Heart right ventricle (tissue), 16 donors: ENCODE measurements at regions not wholly inside any gene's neighbourhood (a gene's known extent, or its start where the extent isn't known, plus 50 kb on each side); places are given as distances from the start of the nearest gene placed in this dataset.
"Not testable (repeated sequence)": the region's sequence is repeated elsewhere in the genome, so short reads cannot be mapped to it uniquely, and the experiment has no call there.

Experiments
- ATAC-seq, 8 donors: fragments of 200-7000 bp; cut with Tn5 transposase; one replicate each; pipeline ENCODE4 v1.9.1; 2020; ENCODE audit warnings: mild to moderate bottlenecking in 8 of 8, moderate library complexity in 8 of 8, moderate number of reproducible peaks in 1 of 8
- DNase-seq, 2 donors: peaks; one replicate each; pipeline ENCODE4 v3.0.0-alpha.2; 2020
- H3K27ac ChIP-seq, 10 donors: fragments of 200-600 bp; sonication (generic) in 2 of 10; one replicate each; pipeline versions ENCODE4 v1.5.0 to v1.8.0; 2020 to 2022; ENCODE audit warnings: mild to moderate bottlenecking in 3 of 10
- H3K27me3 ChIP-seq, 7 donors: fragments of 200-600 bp; one replicate each; pipeline ENCODE4 v1.8.0; 2021 to 2022; ENCODE audit warnings: mild to moderate bottlenecking in 2 of 7
- H3K36me3 ChIP-seq, 9 donors: fragments of 200-600 bp; sonication (generic) in 1 of 9; one replicate each; pipeline versions ENCODE4 v1.5.0 to v1.8.0; 2020 to 2022; ENCODE audit warnings: mild to moderate bottlenecking in 2 of 9
- H3K4me1 ChIP-seq, 9 donors: fragments of 200-600 bp; sonication (generic) in 1 of 9; one replicate each; pipeline versions ENCODE4 v1.5.0 to v1.8.0; 2020 to 2022; ENCODE audit warnings: mild to moderate bottlenecking in 4 of 9
- H3K4me3 ChIP-seq, 10 donors: fragments of 200-600 bp; sonication (generic) in 2 of 10; one replicate each; pipeline versions ENCODE4 v1.5.0 to v1.8.0; 2020 to 2022; ENCODE audit warnings: mild to moderate bottlenecking in 7 of 10, moderate library complexity in 2 of 10
- H3K9me3 ChIP-seq, 11 donors: fragments of 200-600 bp in 10 of 11; sonication (generic) in 2 of 11; one replicate each; pipeline versions ENCODE4 v1.5.0 to v1.8.0; 2013 to 2022; ENCODE audit warnings: mild to moderate bottlenecking in 2 of 11, control low read depth in 1 of 11, moderate library complexity in 1 of 11
- WGBS, 2 donors: extraction: QIAGEN DNeasy Blood & Tissue Kit; methylation state at CpG; one replicate each; pipeline ENCODE4 v1.1.7; 2013; ENCODE audit warnings: inconsistent platforms in 1 of 2; 5-methylcytosine and 5-hydroxymethylcytosine counted together
- intact Hi-C, 10 donors: fragments of 100-400 bp; cut with DNase I; formaldehyde crosslinking; loops; one replicate each; pipeline versions ENCODE4 v1.11.1 to v1.14.2; 2022
- TF ChIP-seq, protein P1 (sequence below), 9 donors: fragments of 200-600 bp; sonication (generic) in 2 of 9; IDR thresholded peaks; one replicate each; pipeline versions ENCODE4 v1.5.0 to v1.8.0; 2021 to 2022; ENCODE audit warnings: antibody characterized with exemption in 9 of 9, mild to moderate bottlenecking in 5 of 9, moderate library complexity in 1 of 9
- donor health status: Arrhythmogenic right ventricular cardiomyopathy.
- donor health status: ischemic (EF 13 %, LVEDD 7.1; RV severe dilation, severe dysfunction).
- donor health status: healthy with polysubstance abuse.
- donor health status: DM: no; HTN: yes; CAD: no.
- donor health status: DM: no; HTN: no; CAD: no.
- donor health status: ischemic (EF 25% LVEDD 6.9; RV normal size, moderate dysfunction).
- donor health status: ischemic (EF 25% LVEDD 5.7; RV mildly dilated, moderate dysfunction).
- donor health status: healthy.
- donor health status: DM: yes; HTN: yes; CAD: no.
- donor health status: Ischemic cardiomyopathy.
- donor health status: ischemic (EF 35%, LVEDD 5.7; RV mildly dilated, moderate dysfunction).
- donor health status: nonischemic (EF 11% LVEDD 7.7; RV severe dilation, severe dysfunction).
- donor health status: DM: yes; HTN: yes; CAD: no.
- donor health status: PGD.
- donor health status: ischemic (EF 29% LVEDD 5.4; RV normal size, mild dysfunction).
- donor health status: nonischemic (EF 23%, LVEDD 6.1; RV moderate dilation, normal function).

- H3K27me3 ChIP-seq: no peaks in the 10 kb centered on the region
- ATAC-seq (no peak), DNase-seq (no peak)
- no peak overlapping the region for H3K4me3 ChIP-seq
- no peaks in the 10 kb centered on the region for H3K4me1 ChIP-seq
- H3K9me3 ChIP-seq: peaks cover 0 to 5% (median 0%) of the 10 kb centered on the region in 11 donors
- intact Hi-C loops: no loop called here
- 44 to 54% methylated on average over 1 of the region's 1 CpG for WGBS, 2 donors
- TF ChIP-seq, protein P1, sequence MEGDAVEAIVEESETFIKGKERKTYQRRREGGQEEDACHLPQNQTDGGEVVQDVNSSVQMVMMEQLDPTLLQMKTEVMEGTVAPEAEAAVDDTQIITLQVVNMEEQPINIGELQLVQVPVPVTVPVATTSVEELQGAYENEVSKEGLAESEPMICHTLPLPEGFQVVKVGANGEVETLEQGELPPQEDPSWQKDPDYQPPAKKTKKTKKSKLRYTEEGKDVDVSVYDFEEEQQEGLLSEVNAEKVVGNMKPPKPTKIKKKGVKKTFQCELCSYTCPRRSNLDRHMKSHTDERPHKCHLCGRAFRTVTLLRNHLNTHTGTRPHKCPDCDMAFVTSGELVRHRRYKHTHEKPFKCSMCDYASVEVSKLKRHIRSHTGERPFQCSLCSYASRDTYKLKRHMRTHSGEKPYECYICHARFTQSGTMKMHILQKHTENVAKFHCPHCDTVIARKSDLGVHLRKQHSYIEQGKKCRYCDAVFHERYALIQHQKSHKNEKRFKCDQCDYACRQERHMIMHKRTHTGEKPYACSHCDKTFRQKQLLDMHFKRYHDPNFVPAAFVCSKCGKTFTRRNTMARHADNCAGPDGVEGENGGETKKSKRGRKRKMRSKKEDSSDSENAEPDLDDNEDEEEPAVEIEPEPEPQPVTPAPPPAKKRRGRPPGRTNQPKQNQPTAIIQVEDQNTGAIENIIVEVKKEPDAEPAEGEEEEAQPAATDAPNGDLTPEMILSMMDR (IDR thresholded peaks at IDR 0.05): no peak
- no peaks in the 10 kb centered on the region for H3K36me3 ChIP-seq
- H3K27ac ChIP-seq: no peak overlapping the region
Observed at GRCh38 chr6:65988006-65988405, 281.0 kb upstream of the EYS start.

DNA sequence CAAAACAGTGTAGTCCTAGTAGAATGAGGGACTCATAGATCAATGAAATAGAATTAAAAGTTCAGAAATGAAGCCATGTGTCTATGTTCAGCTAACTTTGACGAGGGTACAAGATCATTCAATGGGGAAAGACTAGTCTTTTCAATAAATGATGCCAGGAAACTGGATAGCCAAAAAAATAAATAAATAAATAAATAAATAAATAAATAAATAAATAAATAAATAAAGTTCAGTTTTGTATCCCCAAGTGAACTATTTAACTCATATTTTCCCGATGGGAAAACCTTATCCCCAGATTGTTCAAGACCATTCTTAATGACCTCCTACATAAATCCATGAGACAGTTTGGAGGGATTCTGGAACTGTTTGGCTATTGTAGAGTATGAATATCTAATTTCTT, 277.1 kb upstream of the EYS start:
- intact Hi-C loops: no loop called here
- no peak for DNase-seq
- ATAC-seq: no peak
- TF ChIP-seq, protein P1 (IDR thresholded peaks at IDR 0.05): no peak
- Histone ChIP-seq H3K36me3 (no peaks in the 10 kb centered on the region), H3K4me3 (no peak overlapping the region), H3K27me3 (no peaks in the 10 kb centered on the region), H3K27ac (no peak overlapping the region), H3K9me3 (peaks cover 0 to 12% (median 0%) of the 10 kb centered on the region in 11 donors), H3K4me1 (no peaks in the 10 kb centered on the region)
- 92 to 93% methylated on average over 2 of the region's 2 CpGs for WGBS, 2 donors

GRCh38 chr6:65979120-65979519, 272.1 kb upstream of the EYS start:
- ATAC-seq: no peak
- H3K9me3 ChIP-seq: peaks cover 0 to 17% (median 0%) of the 10 kb centered on the region in 11 donors
- H3K4me1 ChIP-seq: no peaks in the 10 kb centered on the region
- H3K4me3 ChIP-seq: no peak overlapping the region
- no peaks in the 10 kb centered on the region for H3K36me3 ChIP-seq
- no peaks in the 10 kb centered on the region for H3K27me3 ChIP-seq
- intact Hi-C loops: no loop called here
- 54 to 59% methylated on average over 2 of the region's 2 CpGs for WGBS, 2 donors
- H3K27ac ChIP-seq: no peak overlapping the region
- DNase-seq: no peak
- TF ChIP-seq, protein P1 (IDR thresholded peaks at IDR 0.05): no peak

- WGBS, 2 donors: 84 to 87% methylated on average over 9 of the region's 9 CpGs
Observed at GRCh38 chr6:65971252-65971651, 264.2 kb upstream of the EYS start.

DNA sequence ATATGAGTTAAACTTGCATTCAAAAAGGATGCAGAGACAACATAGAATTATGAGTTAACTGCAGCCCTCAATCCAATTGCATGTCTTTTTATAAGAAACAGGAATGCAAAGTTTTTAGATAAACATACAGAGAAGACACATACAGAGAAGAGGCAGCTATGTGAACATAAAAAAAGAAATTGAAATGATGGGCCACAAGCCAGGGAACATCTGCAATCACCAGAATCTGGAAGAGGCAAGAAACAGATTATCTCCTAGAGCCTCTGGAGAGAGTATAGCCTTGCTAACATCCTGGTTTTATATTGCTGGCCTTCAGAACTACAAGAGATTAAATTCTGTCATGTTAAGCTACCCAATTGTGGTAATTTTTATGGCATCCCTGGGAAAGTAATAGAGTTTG, 257.2 kb upstream of the EYS start:
- Histone ChIP-seq H3K4me1 (no peaks in the 10 kb centered on the region), H3K27ac (no peak overlapping the region), H3K27me3 (no peaks in the 10 kb centered on the region), H3K36me3 (no peaks in the 10 kb centered on the region), H3K4me3 (no peak overlapping the region), H3K9me3 (no peaks in the 10 kb centered on the region)
- DNase-seq (no peak), ATAC-seq (no peak)
- intact Hi-C loops: no loop called here
- TF ChIP-seq, protein P1 (IDR thresholded peaks at IDR 0.05): no peak

More at GRCh38 chr6:65971252-65971651, 264.2 kb upstream of the EYS start:
- H3K36me3 ChIP-seq, H3K4me3 ChIP-seq, H3K4me1 ChIP-seq, ATAC-seq, H3K27ac ChIP-seq, H3K27me3 ChIP-seq, intact Hi-C loops, H3K9me3 ChIP-seq, DNase-seq: not testable (repeated sequence)
